T47D (cell line): ENCODE measurements at regions not wholly inside any gene's neighbourhood (a gene's known extent, or its start where the extent isn't known, plus 50 kb on each side); places are given as distances from the start of the nearest gene placed in this dataset.
"Not testable (repeated sequence)": the region's sequence is repeated elsewhere in the genome, so short reads cannot be mapped to it uniquely, and the experiment has no call there.

Experiments used
- DNase-seq, 2 experiments: peaks; one replicate each; pipeline versions ENCODE4 v3.0.0 to v3.0.0-alpha.2; 2011 to 2012; ENCODE audit warnings: low read depth in 1 of 2, low spot score in 1 of 2
- in situ Hi-C: cut with HindIII; loops from 2 replicates; pipeline ENCODE4 v1.10.0; 2016; ENCODE audit warnings: low sequenced_read_pairs, low pct_unique_long_range_greater_than_20kb

- in situ Hi-C loops, DNase-seq: not testable (repeated sequence)
Observed at GRCh38 chr2:87515875-87516274, 232.0 kb upstream of the PLGLB2 start.

- DNase-seq, in situ Hi-C loops: not testable (repeated sequence)
Observed at GRCh38 chr2:87516369-87516967, 231.4 kb upstream of the PLGLB2 start.

GRCh38 chr2:87517438-87517837 is 230.4 kb upstream of the PLGLB2 start:
- in situ Hi-C loops, DNase-seq: not testable (repeated sequence)

GRCh38 chr2:87518066-87518465 is 229.8 kb upstream of the PLGLB2 start:
- in situ Hi-C loops, DNase-seq: not testable (repeated sequence)

GRCh38 chr2:87518547-87518946 is 229.3 kb upstream of the PLGLB2 start:
- DNase-seq, in situ Hi-C loops: not testable (repeated sequence)

GRCh38 chr2:87519158-87520011 is 228.5 kb upstream of the PLGLB2 start:
- in situ Hi-C loops, DNase-seq: not testable (repeated sequence)

GRCh38 chr2:87521057-87521456 is 226.8 kb upstream of the PLGLB2 start:
- in situ Hi-C loops, DNase-seq: not testable (repeated sequence)

GRCh38 chr2:87521489-87521888 is 226.4 kb upstream of the PLGLB2 start:
- DNase-seq, in situ Hi-C loops: not testable (repeated sequence)

- in situ Hi-C loops, DNase-seq: not testable (repeated sequence)
Observed at GRCh38 chr2:87524619-87525188, 223.2 kb upstream of the PLGLB2 start.

- in situ Hi-C loops, DNase-seq: not testable (repeated sequence)
Observed at GRCh38 chr2:87525497-87525991, 222.3 kb upstream of the PLGLB2 start.

- DNase-seq, in situ Hi-C loops: not testable (repeated sequence)
Observed at GRCh38 chr2:87526258-87526657, 221.6 kb upstream of the PLGLB2 start.

GRCh38 chr2:87531968-87532715 is 215.7 kb upstream of the PLGLB2 start:
- in situ Hi-C loops = not testable (repeated sequence)

GRCh38 chr2:87533390-87534272 is 214.3 kb upstream of the PLGLB2 start:
- DNase-seq, in situ Hi-C loops: not testable (repeated sequence)

More at GRCh38 chr2:87531968-87532715, 215.7 kb upstream of the PLGLB2 start:
- DNase-seq = not testable (repeated sequence)

GRCh38 chr2:87534273-87534889 is 213.5 kb upstream of the PLGLB2 start:
- in situ Hi-C loops, DNase-seq: not testable (repeated sequence)

- in situ Hi-C loops = not testable (repeated sequence)
- peak in 1 of 2 experiments; percentile 13 for DNase-seq
Observed at GRCh38 chr2:87536427-87536826, 211.5 kb upstream of the PLGLB2 start.

- in situ Hi-C loops, DNase-seq: not testable (repeated sequence)
Observed at GRCh38 chr2:87537251-87537671, 210.6 kb upstream of the PLGLB2 start.
